GM21576 (cell line): ENCODE measurements at regions not wholly inside any gene's neighbourhood (a gene's known extent, or its start where the extent isn't known, plus 50 kb on each side); places are given as distances from the start of the nearest gene placed in this dataset.

Source experiments
- ATAC-seq: cut with Tn5 transposase; IDR thresholded peaks from one replicate; pipeline ENCODE4 v1.9.1; 2021; ENCODE audit warnings: mild to moderate bottlenecking, moderate library complexity; ENCODE audit not compliant: unreplicated experiment

- ATAC-seq: no peak
These were observed 483.8 kb downstream of the GALR1 start for GRCh38 chr18:77733292-77733903.

GRCh38 chr18:77736842-77737241 lies 487.2 kb downstream of the GALR1 start:
- ATAC-seq: no peak

- ATAC-seq: no peak
These were observed 487.8 kb downstream of the GALR1 start for GRCh38 chr18:77737405-77737804.

- ATAC-seq: no peak
These were observed 499.4 kb downstream of the GALR1 start for GRCh38 chr18:77749089-77749488.

GRCh38 chr18:77750006-77750405 lies 500.4 kb downstream of the GALR1 start:
- ATAC-seq: no peak

- no peak for ATAC-seq
These were observed 504.9 kb downstream of the GALR1 start for GRCh38 chr18:77754475-77755044.

- no peak for ATAC-seq
These were observed 505.5 kb downstream of the GALR1 start for GRCh38 chr18:77755187-77755586.

GRCh38 chr18:77761332-77761731 lies 511.7 kb downstream of the GALR1 start:
- ATAC-seq: no peak

GRCh38 chr18:77762014-77762413 lies 512.4 kb downstream of the GALR1 start:
- no peak for ATAC-seq

GRCh38 chr18:77762642-77763041 lies 513.0 kb downstream of the GALR1 start:
- ATAC-seq: no peak

GRCh38 chr18:77763530-77764145 lies 514.0 kb downstream of the GALR1 start:
- ATAC-seq: no peak

- no peak for ATAC-seq
These were observed 515.8 kb downstream of the GALR1 start for GRCh38 chr18:77765468-77765867.

- no peak for ATAC-seq
These were observed 516.8 kb downstream of the GALR1 start for GRCh38 chr18:77766421-77766820.

- no peak for ATAC-seq
These were observed 522.5 kb downstream of the GALR1 start for GRCh38 chr18:77772177-77772576.

- no peak for ATAC-seq
These were observed 526.5 kb downstream of the GALR1 start for GRCh38 chr18:77776104-77776503.

- no peak for ATAC-seq
These were observed 527.5 kb downstream of the GALR1 start for GRCh38 chr18:77777163-77777562.

- ATAC-seq: no peak
These were observed 535.2 kb downstream of the GALR1 start for GRCh38 chr18:77784759-77785379.

- ATAC-seq: no peak
These were observed 535.8 kb downstream of the GALR1 start for GRCh38 chr18:77785415-77785975.

GRCh38 chr18:77803024-77803423 lies 553.4 kb downstream of the GALR1 start:
- no peak for ATAC-seq

GRCh38 chr18:77804382-77804781 lies 554.7 kb downstream of the GALR1 start:
- no peak for ATAC-seq

GRCh38 chr18:77807650-77808049 lies 558.0 kb downstream of the GALR1 start:
- no peak for ATAC-seq

- ATAC-seq: no peak
These were observed 561.9 kb downstream of the GALR1 start for GRCh38 chr18:77811503-77811902.
